Right kidney (tissue), 1 donor: ENCODE measurements at regions not wholly inside any gene's neighbourhood (a gene's known extent, or its start where the extent isn't known, plus 50 kb on each side); places are given as distances from the start of the nearest gene placed in this dataset.
"Not testable (repeated sequence)": the region's sequence is repeated elsewhere in the genome, so short reads cannot be mapped to it uniquely, and the experiment has no call there.

Experiments
- DNase-seq: peaks from one replicate; pipeline ENCODE4 v3.0.0-alpha.2; 2016

DNA sequence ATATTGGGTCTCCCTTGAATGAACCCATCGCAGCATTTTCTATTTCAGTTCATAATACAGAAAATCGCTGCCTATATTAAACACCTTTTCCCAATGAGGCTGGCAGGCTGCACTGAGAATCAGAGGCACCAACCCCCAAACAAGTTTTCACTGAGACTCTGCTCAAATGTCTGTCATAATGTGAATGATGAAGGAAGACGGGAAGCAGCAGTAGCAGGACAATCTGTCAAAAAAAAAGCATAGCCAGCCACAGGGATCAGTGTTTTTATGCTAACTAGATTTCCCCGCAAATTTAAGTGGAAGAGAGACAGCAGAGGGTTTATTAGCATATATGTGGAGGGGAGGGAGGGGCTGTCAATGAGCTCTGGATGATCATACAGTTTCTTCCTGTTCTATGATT lies 162.7 kb upstream of the PDE4D start:
- DNase-seq, result no peak

DNA sequence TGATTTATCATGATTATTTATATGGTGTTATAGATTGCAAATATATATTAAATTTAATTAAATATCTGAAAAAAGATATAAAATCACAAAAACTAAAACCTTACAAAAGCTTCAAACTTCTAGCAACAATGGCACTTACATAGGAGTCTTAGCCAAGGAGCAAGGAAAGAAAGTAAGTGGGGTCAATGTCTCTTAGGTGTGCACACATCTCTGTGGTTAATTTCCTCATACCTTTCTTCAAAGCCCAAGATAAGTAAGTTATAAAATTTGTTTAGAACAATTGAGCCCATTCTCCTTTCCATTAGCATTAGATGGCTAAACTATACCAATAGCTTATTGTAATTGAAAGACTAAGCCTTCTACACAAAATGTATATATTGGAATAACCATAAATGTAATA lies 161.6 kb upstream of the PDE4D start:
- no peak for DNase-seq

DNA sequence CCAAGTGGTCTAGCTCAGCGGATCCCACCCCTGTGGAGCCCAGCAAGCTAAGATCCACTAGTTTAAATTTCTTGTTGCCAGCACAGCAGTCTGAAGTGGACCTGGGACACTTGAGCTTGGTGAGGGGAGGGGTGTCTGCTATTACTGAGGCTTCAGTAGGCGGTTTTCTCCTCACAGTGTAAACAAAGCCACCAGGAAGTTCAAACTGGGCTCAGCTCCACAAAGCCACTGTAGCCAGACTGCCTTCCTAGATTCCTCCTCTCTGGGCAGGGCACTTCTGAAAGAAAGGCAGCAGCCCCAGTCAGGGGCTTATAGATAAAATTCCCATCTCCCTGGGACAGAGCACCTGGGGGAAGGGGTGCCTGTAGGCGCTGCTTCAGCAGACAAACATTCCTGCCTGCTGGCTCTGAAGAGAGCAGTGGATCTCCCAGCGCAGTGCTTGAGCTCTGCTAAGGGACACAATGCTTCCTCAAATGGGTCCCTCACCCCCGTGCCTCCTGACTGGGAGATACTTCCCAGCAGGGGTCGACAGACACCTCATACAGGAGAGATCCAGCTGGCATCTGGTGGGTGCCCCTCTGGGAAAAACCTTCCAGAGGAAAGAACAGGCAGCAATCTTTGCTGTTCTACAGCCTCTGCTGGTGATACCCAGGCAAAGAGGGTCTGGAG lies 148.6 kb upstream of the PDE4D start:
- not testable (repeated sequence) for DNase-seq

DNA sequence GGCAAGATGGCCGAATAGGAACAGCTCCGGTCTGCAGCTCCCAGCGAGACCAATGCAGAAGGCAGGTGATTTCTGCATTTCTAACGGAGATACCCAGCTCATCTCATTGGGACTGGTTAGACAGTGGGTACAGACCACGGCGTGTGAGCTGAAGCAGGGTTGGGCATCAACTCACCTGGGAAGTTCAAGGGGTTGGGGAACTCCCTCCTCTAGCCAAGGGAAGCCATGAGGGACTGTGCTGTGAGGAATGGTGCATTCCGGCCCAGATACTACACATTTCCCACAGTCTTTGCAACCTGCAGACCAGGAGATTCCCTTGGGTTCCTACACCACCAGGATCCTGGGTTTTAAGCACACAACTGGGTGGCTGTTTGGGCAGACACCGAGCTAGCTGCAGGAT lies 148.0 kb upstream of the PDE4D start:
- DNase-seq, result not testable (repeated sequence)

DNA sequence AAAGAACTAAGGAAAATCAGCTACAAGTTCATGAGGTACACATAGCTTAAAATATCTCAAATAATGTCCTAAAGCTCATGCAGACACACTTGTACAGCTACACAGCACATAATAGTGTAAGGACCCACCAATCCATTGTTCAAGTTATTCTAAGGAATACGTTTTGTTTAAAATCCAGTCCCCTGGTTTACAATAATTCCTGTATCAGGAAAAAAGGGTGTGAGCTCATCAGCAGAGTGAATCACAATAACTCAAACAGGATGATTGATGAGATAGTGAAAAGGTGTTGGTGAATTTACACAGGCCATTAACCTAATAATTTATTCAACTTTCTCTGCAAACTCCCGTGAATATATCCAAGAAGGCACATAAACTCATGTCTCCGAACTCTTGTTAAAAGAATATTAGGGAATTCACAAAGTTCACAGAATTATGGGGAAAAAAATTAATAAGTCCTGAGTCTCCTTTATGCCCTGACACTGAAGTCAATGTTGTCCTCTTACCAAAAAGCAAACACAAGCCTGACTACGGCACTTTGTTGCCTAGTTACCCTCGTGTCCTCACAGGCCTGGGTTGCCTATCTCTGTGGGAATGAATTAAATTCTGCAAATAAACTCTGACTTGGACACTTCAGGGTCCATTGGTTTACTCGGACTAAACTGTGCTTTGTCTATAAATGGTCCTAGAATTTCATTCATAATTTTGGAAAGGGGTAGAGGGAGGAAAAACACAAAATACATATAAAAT lies 142.8 kb upstream of the PDE4D start:
- no peak for DNase-seq

DNA sequence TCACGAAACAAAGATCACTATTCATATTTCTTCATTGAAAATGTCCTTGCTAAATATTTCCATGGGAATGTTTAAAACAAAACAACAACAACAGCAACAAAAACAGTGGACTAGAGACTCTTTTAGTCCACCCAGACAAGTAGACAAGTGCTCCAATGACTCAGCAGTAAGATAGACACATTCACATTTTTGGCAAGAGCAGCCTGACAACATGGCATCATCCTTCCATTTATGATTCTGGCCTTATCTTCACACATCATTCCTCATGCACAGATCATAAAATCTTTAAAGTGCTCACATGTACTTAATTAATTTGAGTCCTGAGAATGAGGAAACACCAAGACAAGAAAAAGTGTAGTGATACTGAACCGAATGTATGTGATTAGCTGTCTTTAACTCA lies 132.6 kb upstream of the PDE4D start:
- no peak for DNase-seq

DNA sequence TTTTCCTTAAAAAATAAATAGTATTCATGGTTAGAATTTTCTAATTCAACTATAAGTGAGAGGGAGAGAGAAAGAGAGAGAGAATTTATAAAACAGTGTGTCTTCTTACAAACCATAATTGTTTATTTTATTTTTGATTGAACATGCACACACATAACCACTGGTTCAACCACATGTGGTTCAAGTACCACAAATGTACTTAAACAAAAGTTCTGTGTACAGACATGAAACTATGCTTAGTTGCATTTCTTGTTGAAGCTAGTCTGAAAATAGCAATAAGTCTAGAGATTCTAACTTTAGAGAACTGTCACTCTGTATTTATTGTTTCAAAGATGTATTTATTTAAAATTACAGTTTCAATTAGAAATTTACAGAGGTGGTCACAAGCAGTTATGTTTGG lies 130.6 kb upstream of the PDE4D start:
- no peak for DNase-seq

DNA sequence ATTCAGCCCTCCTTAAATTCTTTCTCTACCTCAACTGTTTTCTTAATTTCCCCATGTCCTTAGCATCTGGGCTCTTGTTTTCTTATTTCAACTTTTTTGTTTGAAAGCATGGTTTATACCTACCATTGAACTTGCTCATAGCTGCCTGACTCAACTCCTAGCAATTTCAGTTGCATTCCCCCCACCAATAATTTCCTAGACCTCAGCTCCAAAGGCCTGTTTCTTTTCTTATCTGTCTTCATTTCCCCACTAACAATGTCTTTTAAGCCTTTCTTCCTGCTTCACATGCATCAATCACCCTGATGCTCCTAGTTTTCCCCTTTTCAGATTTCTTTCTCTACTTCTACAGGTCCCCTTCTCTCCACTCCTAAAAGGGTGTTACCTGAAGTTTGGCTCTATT lies 129.7 kb upstream of the PDE4D start:
- DNase-seq, result no peak

DNA sequence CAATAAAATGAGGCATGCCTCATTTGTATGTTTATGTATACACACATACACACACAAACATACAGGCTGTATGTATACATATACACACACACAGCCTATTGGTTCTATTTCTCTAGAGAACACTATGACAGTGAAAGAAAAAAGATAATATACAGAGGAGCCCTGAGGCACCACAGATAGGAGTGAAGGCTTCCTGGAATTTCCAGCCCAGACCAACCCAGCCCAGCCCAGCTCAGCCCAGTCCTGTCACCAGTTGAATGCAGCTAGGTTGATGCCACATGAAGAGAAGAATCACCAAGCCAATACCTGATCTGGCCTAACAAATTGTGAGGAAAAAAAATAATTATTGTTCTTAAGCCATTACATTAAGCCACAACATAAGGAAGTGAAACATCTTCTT lies 126.9 kb upstream of the PDE4D start:
- no peak for DNase-seq

DNA sequence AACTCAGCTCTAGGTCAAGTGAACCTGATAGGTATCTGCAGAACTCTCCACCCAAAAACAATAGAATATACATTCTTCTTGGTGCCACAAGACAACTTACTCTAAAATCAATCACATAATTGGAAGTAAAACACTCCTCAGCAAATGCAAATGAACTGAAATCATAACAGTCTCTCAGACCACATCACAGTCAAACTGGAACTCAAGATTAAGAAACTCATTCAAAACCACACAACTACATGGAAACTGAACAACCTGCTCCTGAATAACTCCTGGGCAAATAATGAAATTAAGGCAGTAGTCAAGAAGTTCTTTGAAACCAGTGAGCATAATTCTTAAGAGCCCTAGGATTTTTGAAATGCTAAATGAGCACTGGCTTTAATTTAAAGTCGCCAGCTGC lies 125.4 kb upstream of the PDE4D start:
- DNase-seq, result not testable (repeated sequence)

DNA sequence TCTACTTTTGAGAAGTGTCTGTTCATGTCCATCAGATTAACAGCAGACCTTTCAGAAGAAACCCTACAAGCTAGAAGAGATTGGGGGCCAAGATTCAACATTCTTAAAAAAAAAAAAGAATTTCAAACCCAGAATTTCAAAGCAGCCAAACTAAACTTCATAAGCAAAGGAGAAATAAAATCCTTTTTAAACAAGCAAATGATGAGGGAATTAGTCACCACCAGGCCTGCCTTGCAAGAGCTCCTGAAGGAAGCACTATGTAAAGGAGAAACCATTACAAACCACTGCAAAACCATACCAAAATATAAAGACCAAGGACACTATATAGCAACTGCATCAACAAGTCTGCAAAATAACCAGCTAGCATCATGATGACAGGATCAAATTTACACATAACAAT lies 124.6 kb upstream of the PDE4D start:
- DNase-seq, result no peak

DNA sequence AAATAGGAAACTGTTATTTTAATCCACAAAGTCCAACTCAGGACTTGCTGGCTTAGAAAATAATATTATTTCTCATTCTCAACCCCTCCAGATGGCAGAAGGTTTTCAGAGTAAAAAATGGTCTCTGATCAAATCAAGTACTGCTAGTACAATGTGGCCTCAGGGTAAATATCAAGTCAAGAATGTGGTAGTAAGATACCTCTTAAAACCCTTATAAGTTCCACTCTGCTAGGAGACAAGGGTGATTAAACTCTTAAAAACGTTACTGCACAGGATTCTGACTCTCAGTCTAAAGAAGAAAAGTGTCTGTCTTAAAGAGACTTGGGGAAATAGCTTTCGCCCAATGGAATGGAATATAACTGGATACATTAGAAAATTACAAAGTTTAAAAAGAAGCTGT lies 120.8 kb upstream of the PDE4D start:
- no peak for DNase-seq

DNA sequence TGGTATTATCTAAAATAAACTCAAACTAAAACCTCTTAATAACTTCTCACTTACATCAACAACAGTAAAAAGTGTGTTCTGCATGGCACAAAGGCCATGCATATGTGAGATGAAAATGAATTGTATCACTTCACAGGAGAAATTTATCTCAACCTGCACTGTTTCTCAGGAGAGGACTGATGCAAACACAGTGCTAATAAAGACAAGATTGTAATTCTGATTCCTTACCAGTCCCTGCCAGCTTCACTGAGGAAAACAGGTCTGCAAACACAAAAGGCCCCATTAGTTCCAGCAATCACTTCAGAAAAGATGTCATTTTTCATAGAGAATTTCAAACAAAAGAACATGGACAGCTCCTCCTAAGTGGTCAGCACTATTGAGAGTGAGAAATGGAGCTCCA lies 117.3 kb upstream of the PDE4D start:
- no peak for DNase-seq

DNA sequence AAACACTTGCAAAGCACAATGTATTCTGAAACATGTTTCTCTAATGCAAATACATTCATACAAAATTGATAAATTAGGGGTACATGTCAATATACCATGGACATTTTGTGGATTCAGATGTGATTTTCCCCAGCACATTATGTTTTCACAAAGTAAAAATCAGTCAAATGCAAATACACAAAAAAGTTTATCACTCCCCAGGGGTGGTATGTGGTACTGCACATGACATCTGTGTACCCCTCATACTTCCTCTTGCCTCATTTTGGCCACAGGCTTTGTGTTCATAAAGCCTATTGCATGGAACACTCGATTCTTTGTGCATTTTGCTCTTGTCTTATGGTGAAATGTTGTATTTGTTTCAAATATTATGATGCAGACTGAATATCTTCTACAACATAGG lies 116.8 kb upstream of the PDE4D start:
- DNase-seq, result no peak

DNA sequence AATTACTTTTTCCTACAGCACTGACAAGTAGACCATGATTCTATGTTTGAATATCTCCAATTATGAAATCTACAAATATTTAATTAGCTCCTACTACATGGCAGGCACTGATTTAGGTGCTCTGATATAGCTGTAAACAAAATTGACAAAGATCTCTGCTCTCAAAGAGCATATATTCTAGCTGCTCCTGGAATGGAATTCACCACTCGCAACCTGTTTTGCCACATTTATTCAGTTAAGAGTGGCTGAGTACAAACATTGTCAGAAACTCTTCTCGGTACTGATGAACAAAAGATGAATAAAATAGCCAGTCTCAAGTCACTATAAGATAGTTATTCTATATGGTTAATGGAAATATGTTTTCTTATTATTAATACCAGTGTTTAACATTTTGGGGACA lies 114.2 kb upstream of the PDE4D start:
- DNase-seq, result no peak

DNA sequence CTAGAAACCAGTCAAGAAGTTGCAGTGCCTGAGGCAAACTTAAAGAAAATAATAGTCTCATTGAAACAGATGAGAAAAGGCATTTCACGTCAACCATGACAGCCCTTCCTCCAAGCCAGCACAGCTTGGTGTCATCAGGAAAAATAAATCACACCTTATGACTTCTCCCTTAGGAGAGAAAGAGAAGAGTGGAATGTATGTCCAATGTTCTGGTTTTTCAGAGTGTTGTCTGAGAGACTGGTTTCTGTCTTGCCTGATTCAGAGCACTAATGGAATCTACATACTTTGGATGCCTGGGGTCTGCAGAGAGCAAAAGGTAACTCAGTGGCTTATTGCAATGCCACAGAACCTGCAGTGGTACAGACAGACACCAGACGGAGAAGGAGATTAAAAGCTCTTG lies 105.5 kb upstream of the PDE4D start:
- DNase-seq, result no peak

DNA sequence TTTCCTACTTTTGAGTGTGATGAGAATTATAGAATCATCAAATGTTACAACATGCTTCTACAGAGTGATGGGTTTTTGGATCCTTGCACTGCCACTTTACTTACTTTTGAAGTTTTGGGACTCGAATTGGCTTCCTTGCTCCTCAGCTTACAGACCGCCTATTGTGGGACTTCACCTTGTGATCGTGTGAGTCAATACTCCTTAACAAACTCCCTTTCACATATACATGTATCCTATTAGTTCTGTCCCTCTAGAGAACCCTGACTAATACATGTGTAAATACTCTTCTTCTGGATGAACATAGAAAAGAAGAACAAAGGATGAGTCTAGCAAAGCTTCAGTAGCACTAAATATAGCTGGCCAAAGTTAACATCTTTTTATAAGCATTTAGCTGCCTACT lies 98.7 kb upstream of the PDE4D start:
- DNase-seq, result no peak

DNA sequence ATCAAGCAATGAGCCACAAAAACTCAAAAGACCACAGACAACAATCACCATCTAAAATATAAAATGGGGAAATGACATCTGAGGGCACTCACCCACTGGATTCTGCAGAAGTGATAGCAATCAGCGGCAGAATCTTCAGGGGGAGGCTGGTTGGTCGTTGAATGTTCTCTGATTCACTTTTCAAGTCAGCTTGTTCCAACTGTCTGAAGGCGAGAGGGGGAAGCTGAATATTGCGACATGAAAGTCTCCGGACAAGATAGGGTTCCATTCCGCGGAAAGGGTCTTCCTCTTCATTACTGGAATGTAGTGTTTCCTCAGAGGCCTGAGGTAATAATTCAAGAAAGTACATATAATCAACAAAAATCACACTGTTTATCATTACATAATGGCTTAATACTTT lies 94.9 kb upstream of the PDE4D start:
- DNase-seq, result no peak

DNA sequence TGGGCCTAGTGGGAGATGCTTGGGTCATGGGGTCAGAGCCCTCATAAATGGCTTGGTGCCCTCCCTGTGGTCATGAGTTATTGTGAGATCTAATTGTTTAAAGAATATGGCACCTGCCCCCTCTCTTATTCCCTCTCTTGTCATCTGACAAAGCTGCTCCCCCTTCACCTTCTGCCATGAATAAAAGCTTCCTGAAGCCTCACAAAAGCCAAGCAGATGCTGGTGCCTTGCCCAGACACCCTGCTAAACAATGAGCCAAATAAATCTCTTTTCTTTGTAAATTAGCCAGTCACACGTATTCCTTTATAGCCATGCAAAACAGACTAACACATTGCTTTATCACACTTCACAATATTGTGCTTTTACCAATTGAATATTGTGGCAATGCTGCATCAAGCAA lies 82.8 kb upstream of the PDE4D start:
- DNase-seq, result no peak

DNA sequence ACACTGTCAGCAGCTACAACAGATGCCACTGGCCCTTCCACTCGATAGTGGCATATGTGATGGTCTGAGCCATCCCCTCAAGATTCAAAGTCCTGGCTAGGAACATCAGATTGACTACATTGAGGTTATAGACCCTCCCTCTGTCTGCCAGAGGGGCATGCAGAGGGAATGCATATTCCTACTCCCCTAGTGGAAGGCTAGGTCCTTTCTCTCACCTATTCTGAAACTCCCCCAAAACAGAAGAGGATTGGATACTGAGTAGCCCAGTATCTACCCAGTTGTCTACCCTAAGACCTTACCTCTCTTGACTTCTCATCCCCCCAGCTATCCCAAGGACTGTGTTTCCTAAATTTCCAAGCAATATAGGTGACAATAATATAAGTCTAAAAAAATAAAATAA lies 78.5 kb upstream of the PDE4D start:
- DNase-seq, result no peak

DNA sequence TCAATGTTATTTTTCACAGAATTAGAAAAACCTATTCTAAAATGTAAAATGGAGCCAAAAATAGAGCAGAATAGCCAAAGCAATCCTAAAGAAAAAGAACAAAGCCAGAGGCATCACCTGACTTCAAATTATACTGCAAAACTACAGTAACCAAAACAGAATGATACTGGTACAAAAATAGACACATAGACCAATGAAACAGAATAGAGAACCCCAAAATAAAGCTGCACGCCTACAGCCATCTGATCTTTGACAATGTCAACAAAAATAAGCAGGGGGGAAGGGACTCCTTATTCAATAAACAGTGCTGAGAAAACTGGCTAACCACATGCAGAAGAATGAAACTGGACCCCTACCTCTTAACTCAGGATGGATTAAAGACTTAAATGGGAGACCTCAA lies 65.8 kb upstream of the PDE4D start:
- no peak for DNase-seq

DNA sequence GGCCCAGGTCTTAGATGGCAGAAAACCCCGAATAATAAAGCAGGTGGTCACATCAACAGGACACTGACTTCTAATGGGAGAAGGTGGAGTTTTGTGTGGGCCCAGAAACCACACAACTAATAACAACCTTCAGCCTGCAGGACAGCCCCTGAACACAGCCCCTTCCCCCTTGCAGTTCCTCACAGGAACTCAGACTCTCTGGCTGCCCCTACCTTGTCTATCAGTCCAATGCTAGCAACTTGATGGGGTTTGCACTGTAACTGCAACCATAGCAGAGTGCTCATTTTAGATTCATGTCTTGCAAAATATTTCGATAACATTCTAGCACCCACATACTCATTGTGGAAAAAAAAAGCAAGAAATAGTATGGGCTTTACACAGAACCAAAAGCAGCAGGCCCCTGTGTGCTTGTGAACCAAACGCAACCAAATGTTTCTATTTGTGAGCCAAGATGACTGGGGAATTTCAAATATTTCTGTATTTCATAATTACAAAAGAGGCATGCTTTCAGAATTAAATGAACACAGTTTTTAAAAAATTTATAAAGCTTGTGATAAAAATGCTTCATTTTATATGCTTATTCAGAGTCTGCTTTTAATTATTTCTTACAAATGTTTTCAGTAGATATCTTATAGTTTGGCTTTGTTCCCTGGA lies 62.7 kb upstream of the PDE4D start:
- DNase-seq, result no peak

DNA sequence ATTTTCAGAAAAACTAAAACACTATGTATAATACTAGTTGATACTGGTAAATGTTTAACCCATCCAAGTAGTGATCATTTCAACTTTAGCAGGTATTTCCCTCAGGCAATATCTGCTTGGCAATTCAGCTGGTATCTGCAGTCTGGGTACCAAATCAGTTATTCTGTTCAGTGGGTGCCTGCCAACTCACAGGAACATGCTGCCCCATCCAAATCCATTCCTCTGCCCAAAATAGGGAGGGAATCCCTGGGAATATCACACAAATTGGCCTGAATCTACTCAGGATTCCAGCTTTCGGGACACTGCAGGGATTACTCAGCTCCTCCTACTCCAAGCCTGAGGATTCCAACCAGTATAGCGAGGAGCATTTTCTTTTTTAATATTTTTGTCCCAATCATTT lies 61.7 kb upstream of the PDE4D start:
- DNase-seq, result no peak
